ENCODE measurements at regions not wholly inside any gene's neighbourhood (a gene's known extent, or its start where the extent isn't known, plus 50 kb on each side); places are given as distances from the start of the nearest gene placed in this dataset.
"Not testable (repeated sequence)": the region's sequence is repeated elsewhere in the genome, so short reads cannot be mapped to it uniquely, and the experiment has no call there.

DNA sequence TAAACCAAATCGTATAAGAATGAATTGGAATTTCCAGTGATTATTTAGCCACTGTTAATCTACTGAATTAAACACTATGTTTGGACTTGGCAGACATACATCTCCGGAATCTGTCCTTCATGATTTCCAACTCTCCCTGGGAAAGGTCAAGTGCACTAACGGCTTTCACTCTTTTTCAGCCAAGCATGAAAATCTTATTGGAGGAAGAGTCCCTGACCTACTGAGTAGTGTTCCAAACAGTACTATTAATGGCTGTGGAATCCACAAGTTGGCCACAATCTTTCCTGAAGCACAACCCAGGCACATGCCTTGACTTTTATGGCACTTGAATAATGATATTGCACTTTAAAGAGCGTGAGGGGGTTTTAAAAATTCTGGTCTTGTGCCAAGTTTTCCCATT is 318.9 kb upstream of the RND3 start:
- H3K4me3 ChIP-seq (ENCODE audit: low read depth in 1 of 2, low read length in 2 of 2): no peak overlapping the region
- H3K9me3 ChIP-seq (ENCODE audit: control insufficient read depth in 1 of 2, low read length in 2 of 2): no peaks in the 10 kb centered on the region
- H3K27ac ChIP-seq (ENCODE audit: low read depth, low read length): no peak overlapping the region
- H3K36me3 ChIP-seq (ENCODE audit: control insufficient read depth in 1 of 2, insufficient read depth in 2 of 2, low read length in 2 of 2): no peaks in the 10 kb centered on the region
- no peaks in the 10 kb centered on the region for H3K27me3 ChIP-seq (ENCODE audit: control insufficient read depth in 1 of 2, insufficient read depth in 2 of 2, low read length in 2 of 2)
- H3K4me1 ChIP-seq (ENCODE audit: control insufficient read depth in 1 of 2, insufficient read depth in 2 of 2, low read length in 2 of 2): no peaks in the 10 kb centered on the region
- H3K9ac ChIP-seq (ENCODE audit: low read depth in 1 of 2, low read length in 2 of 2): no peak overlapping the region

DNA sequence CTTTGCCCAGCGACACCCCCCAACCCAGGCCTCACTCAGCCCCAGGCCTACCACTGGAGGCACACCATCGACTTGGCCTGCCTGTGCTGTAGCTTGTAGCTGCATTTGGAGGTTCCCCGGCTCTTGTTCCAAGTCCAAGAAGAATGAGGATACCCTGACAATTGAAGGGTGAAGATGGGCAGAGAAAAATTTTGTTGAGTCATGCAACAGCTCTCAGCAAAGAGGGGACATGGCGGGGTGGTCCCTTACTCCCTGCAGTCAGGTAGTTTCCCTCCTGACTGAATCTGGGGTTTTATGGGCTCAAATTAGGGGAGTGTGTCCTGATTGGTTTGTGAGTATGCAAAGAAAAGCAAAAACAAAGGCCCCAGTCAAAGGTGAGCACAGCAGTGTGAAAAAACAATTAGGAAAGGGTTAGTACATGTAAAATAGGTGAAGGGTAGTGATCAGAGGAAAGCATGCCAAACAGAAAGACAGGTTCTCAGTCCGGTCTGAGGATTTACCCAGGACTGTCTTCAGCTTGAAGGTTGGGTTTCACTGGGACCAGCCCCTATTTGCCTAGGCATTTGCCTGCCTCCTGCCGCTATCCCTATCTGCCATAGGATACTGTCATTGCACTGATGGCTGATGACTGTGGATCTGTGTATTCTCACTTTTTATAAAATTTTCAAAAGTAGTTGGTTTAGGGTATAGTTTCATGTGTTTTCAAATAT is 316.4 kb upstream of the RND3 start:
- no peaks in the 10 kb centered on the region for H3K36me3 ChIP-seq (ENCODE audit: control insufficient read depth in 1 of 2, insufficient read depth in 2 of 2, low read length in 2 of 2)
- no peak overlapping the region for H3K4me3 ChIP-seq (ENCODE audit: low read depth in 1 of 2, low read length in 2 of 2)
- no peaks in the 10 kb centered on the region for H3K27me3 ChIP-seq (ENCODE audit: control insufficient read depth in 1 of 2, insufficient read depth in 2 of 2, low read length in 2 of 2)
- H3K4me1 ChIP-seq (ENCODE audit: control insufficient read depth in 1 of 2, insufficient read depth in 2 of 2, low read length in 2 of 2): no peaks in the 10 kb centered on the region
- no peak overlapping the region for H3K9ac ChIP-seq (ENCODE audit: low read depth in 1 of 2, low read length in 2 of 2)
- H3K27ac ChIP-seq (ENCODE audit: low read depth, low read length): no peak overlapping the region
- no peaks in the 10 kb centered on the region for H3K9me3 ChIP-seq (ENCODE audit: control insufficient read depth in 1 of 2, low read length in 2 of 2)

DNA sequence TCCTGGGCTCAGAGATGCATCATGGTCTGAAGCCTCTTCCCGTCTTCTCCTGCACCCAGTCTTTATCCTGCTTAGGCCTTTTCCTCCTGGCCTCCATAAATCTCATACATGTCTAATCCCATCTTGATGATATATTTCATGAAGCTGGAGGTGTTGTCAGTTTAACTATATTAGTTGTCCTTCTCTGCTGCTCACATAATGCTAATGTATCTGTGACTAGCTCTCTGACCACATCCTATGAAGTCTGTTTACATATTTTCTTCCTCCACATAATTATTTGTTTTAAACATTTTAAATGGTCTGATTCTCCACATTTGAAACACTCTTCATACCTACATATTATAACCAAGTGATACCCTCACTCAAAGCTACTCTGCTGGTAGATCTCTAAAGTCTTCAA is 315.2 kb upstream of the RND3 start:
- H3K9me3 ChIP-seq (ENCODE audit: control insufficient read depth in 1 of 2, low read length in 2 of 2): no peaks in the 10 kb centered on the region
- H3K27ac ChIP-seq (ENCODE audit: low read depth, low read length): no peak overlapping the region
- H3K9ac ChIP-seq (ENCODE audit: low read depth in 1 of 2, low read length in 2 of 2): no peak overlapping the region
- H3K4me1 ChIP-seq (ENCODE audit: control insufficient read depth in 1 of 2, insufficient read depth in 2 of 2, low read length in 2 of 2): no peaks in the 10 kb centered on the region
- H3K27me3 ChIP-seq (ENCODE audit: control insufficient read depth in 1 of 2, insufficient read depth in 2 of 2, low read length in 2 of 2): no peaks in the 10 kb centered on the region
- H3K4me3 ChIP-seq (ENCODE audit: low read depth in 1 of 2, low read length in 2 of 2): no peak overlapping the region
- H3K36me3 ChIP-seq (ENCODE audit: control insufficient read depth in 1 of 2, insufficient read depth in 2 of 2, low read length in 2 of 2): no peaks in the 10 kb centered on the region

DNA sequence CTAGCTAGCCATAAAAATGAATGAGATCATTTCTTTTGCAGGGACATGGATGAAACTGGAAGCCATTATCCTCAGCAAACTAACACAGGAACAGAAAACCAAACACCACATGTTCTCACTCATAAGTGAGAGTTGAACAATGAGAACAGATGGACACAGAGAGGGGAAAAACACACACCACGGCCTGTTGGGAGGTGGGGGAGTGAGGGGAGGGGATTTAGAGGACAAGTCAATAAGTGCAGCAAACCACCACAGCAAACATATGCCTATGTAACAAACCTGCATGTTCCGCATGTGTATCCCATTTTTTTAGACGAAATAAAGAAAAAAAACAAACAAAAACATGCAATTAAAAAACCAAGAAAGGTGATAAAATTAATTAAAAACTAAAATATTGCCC is 308.8 kb upstream of the RND3 start:
- H3K4me3 ChIP-seq (ENCODE audit: low read depth in 1 of 2, low read length in 2 of 2); H3K4me1 ChIP-seq (ENCODE audit: control insufficient read depth in 1 of 2, insufficient read depth in 2 of 2, low read length in 2 of 2); H3K36me3 ChIP-seq (ENCODE audit: control insufficient read depth in 1 of 2, insufficient read depth in 2 of 2, low read length in 2 of 2); H3K9me3 ChIP-seq (ENCODE audit: control insufficient read depth in 1 of 2, low read length in 2 of 2); H3K9ac ChIP-seq (ENCODE audit: low read depth in 1 of 2, low read length in 2 of 2); H3K27ac ChIP-seq (ENCODE audit: low read depth, low read length); H3K27me3 ChIP-seq (ENCODE audit: control insufficient read depth in 1 of 2, insufficient read depth in 2 of 2, low read length in 2 of 2): not testable (repeated sequence)

DNA sequence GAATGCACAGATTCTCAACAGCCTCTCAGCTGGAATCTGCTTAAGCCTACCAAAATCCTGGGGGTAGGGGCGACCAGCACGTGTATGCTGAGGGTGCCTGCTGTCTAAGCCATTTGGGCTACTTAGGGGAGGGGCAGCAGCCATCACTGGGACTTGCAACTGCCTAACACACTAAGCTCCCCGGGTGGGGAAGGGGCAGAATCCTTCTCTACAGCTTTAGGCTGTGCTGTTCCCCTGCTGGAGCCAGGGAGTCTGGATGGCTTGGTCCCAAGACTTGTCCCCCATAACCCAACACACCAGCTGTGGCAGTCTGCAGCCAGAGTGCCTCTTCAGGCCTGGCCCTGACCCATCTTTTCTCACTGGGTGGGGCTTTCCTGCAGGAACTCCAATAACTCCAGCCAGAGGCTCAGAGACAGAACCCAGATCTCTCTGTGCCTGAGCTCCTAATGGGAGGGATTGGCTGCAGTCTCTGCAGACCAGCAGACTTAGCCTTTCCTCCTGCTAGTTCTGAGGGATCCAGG is 305.4 kb upstream of the RND3 start:
- Histone ChIP-seq H3K27ac (ENCODE audit: low read depth, low read length) (no peak overlapping the region), H3K4me3 (ENCODE audit: low read depth in 1 of 2, low read length in 2 of 2) (no peak overlapping the region), H3K4me1 (ENCODE audit: control insufficient read depth in 1 of 2, insufficient read depth in 2 of 2, low read length in 2 of 2) (no peaks in the 10 kb centered on the region), H3K9me3 (ENCODE audit: control insufficient read depth in 1 of 2, low read length in 2 of 2) (peaks cover 0 to 4% of the 10 kb centered on the region in 2 donors), H3K36me3 (ENCODE audit: control insufficient read depth in 1 of 2, insufficient read depth in 2 of 2, low read length in 2 of 2) (no peaks in the 10 kb centered on the region), H3K27me3 (ENCODE audit: control insufficient read depth in 1 of 2, insufficient read depth in 2 of 2, low read length in 2 of 2) (no peaks in the 10 kb centered on the region), H3K9ac (ENCODE audit: low read depth in 1 of 2, low read length in 2 of 2) (no peak overlapping the region)

DNA sequence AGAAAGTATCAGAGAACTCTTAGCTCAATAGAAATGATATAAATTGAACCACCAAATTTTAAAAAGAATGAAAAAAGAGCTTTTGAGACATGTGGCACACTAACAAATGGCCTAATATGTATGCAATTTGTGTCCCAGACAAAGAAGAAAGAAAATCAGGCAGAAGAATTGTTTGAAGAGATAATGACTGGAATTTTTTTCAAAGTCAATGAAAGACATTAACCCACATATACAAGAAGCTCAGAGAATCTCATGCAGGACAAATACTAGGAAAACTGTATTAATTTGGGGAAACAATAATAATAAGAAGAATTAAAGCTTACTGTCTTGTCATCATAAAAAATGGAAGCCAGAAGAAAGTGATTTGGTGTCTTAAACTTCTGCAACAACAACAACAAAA is 304.1 kb upstream of the RND3 start:
- Histone ChIP-seq H3K36me3 (ENCODE audit: control insufficient read depth in 1 of 2, insufficient read depth in 2 of 2, low read length in 2 of 2) (no peaks in the 10 kb centered on the region), H3K9me3 (ENCODE audit: control insufficient read depth in 1 of 2, low read length in 2 of 2) (peaks cover 0 to 4% of the 10 kb centered on the region in 2 donors), H3K4me1 (ENCODE audit: control insufficient read depth in 1 of 2, insufficient read depth in 2 of 2, low read length in 2 of 2) (no peaks in the 10 kb centered on the region), H3K27ac (ENCODE audit: low read depth, low read length) (no peak overlapping the region), H3K4me3 (ENCODE audit: low read depth in 1 of 2, low read length in 2 of 2) (no peak overlapping the region), H3K27me3 (ENCODE audit: control insufficient read depth in 1 of 2, insufficient read depth in 2 of 2, low read length in 2 of 2) (no peaks in the 10 kb centered on the region), H3K9ac (ENCODE audit: low read depth in 1 of 2, low read length in 2 of 2) (no peak overlapping the region)

DNA sequence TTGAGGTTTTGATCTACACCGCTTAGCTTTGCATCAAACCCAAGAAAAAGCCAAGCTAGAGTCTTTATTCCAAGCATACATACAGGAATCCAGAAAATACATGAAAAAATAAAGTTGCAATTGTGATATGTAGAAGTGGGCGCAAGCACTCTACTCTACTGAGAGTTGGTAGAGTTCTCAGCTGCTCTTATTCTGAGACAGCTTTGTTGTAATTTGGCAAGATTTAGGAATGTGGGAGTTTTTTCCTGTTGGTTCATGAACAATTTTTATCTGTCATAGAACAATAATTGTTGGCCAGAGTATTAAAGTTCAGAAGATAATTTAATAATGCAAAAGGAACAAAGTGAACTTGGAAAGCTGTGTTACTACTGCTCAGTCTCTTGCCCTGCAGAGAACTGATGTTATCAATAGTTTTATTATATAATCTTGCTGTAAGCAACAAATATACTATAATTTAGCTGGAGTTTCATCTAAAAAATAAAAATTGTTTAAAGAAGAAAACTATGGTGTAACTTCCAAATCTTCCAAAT is 302.0 kb upstream of the RND3 start:
- H3K4me1 ChIP-seq (ENCODE audit: control insufficient read depth in 1 of 2, insufficient read depth in 2 of 2, low read length in 2 of 2): no peaks in the 10 kb centered on the region
- no peak overlapping the region for H3K27ac ChIP-seq (ENCODE audit: low read depth, low read length)
- H3K36me3 ChIP-seq (ENCODE audit: control insufficient read depth in 1 of 2, insufficient read depth in 2 of 2, low read length in 2 of 2): no peaks in the 10 kb centered on the region
- H3K9ac ChIP-seq (ENCODE audit: low read depth in 1 of 2, low read length in 2 of 2): no peak overlapping the region
- H3K9me3 ChIP-seq (ENCODE audit: control insufficient read depth in 1 of 2, low read length in 2 of 2): peaks cover 0 to 4% of the 10 kb centered on the region in 2 donors
- no peaks in the 10 kb centered on the region for H3K27me3 ChIP-seq (ENCODE audit: control insufficient read depth in 1 of 2, insufficient read depth in 2 of 2, low read length in 2 of 2)
- H3K4me3 ChIP-seq (ENCODE audit: low read depth in 1 of 2, low read length in 2 of 2): no peak overlapping the region

DNA sequence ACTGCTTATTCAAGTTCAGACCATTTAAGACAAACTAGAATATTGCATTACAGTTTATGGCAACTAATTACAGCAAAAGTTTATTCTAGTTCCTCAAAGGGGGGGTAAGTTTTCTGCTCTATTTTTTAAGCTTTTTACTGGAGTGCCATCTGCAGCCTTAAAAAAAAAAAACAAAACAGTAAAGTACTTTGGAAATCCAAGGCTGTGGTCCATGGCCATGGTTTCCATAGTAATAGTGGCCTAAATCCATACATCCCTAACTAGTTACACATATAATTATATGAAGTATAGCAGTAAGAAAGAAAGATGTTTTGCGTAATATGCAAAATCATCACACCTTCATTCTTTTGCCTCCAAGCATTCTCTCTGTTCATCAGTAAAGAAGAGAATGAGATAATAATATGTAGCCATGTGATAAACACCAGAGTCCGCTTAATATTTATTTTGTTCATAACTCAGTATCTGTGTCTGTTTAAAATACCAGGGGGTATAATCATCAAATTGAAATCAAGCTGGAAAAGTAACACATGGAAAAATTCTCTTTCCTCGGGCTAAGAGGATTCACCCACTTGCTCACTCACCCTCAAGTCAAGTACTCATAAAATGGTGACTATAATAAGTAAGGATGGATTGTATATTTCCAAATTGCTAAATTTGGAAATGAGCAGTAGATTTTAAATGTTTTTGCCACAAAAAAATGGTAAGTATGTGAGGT is 301.1 kb upstream of the RND3 start:
- H3K27ac ChIP-seq (ENCODE audit: low read depth, low read length): no peak overlapping the region
- no peak overlapping the region for H3K9ac ChIP-seq (ENCODE audit: low read depth in 1 of 2, low read length in 2 of 2)
- H3K4me1 ChIP-seq (ENCODE audit: control insufficient read depth in 1 of 2, insufficient read depth in 2 of 2, low read length in 2 of 2): no peaks in the 10 kb centered on the region
- H3K27me3 ChIP-seq (ENCODE audit: control insufficient read depth in 1 of 2, insufficient read depth in 2 of 2, low read length in 2 of 2): no peaks in the 10 kb centered on the region
- no peak overlapping the region for H3K4me3 ChIP-seq (ENCODE audit: low read depth in 1 of 2, low read length in 2 of 2)
- peaks cover 0 to 4% of the 10 kb centered on the region in 2 donors for H3K9me3 ChIP-seq (ENCODE audit: control insufficient read depth in 1 of 2, low read length in 2 of 2)
- no peaks in the 10 kb centered on the region for H3K36me3 ChIP-seq (ENCODE audit: control insufficient read depth in 1 of 2, insufficient read depth in 2 of 2, low read length in 2 of 2)

DNA sequence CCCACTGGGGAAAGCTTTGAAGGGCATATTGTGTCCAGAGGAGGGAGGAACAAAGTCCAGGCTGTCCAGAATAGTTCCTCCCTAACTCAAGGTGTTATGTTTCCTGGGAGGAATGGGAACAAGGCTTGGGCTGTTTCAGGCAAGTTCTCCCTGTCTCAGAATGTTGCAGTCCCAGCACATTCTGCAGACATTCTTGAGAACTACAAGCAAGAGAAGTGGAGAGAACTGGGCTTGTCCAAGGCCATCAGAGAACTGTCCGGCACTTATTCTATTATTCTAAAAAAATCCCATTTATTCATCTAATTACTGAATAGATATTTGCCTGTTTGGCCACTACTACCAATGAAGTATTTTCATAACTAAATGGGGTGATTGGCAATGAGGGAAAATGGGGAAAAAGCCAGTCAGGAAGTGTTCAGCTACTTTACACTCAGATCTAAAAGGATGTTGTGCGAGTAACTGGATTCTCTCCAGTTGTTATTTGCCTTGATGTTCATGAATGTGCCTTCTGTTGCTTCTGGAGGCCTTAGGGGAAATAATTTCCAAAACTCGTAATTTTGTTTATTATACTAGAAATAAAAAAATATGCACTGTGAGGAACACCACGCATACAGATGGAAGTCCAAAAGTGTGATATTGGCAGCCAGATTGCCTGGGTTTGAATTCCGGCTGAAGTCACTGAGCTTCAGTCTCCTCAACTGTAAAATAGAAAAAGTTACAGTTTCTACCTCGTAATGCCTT is 300.1 kb upstream of the RND3 start:
- Histone ChIP-seq H3K27ac (ENCODE audit: low read depth, low read length) (no peak overlapping the region), H3K4me3 (ENCODE audit: low read depth in 1 of 2, low read length in 2 of 2) (no peak overlapping the region), H3K9ac (ENCODE audit: low read depth in 1 of 2, low read length in 2 of 2) (no peak overlapping the region), H3K36me3 (ENCODE audit: control insufficient read depth in 1 of 2, insufficient read depth in 2 of 2, low read length in 2 of 2) (no peaks in the 10 kb centered on the region), H3K4me1 (ENCODE audit: control insufficient read depth in 1 of 2, insufficient read depth in 2 of 2, low read length in 2 of 2) (no peaks in the 10 kb centered on the region), H3K27me3 (ENCODE audit: control insufficient read depth in 1 of 2, insufficient read depth in 2 of 2, low read length in 2 of 2) (no peaks in the 10 kb centered on the region), H3K9me3 (ENCODE audit: control insufficient read depth in 1 of 2, low read length in 2 of 2) (peaks cover 0 to 4% of the 10 kb centered on the region in 2 donors)

DNA sequence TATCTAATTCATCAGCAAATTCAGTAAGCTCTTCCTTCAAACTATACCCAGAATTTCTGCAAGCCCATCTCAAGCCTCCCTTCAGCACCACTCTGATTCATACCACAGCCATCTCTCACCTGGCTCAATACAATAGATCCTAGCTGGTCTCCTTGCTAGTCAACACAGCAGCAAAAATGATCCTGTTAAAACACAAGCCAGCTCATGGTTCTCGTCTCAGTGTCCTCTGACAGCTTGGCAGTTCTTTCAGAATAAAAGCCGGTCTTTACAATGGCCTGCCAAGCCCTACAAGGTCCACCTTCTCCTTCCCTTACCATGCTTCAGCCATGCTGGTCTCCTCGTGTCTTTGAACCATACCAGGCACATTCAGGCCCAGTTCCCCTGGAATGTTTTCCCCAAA is 296.9 kb upstream of the RND3 start:
- Histone ChIP-seq H3K9ac (ENCODE audit: low read depth in 1 of 2, low read length in 2 of 2) (no peak overlapping the region), H3K4me1 (ENCODE audit: control insufficient read depth in 1 of 2, insufficient read depth in 2 of 2, low read length in 2 of 2) (no peaks in the 10 kb centered on the region), H3K36me3 (ENCODE audit: control insufficient read depth in 1 of 2, insufficient read depth in 2 of 2, low read length in 2 of 2) (no peaks in the 10 kb centered on the region), H3K9me3 (ENCODE audit: control insufficient read depth in 1 of 2, low read length in 2 of 2) (no peaks in the 10 kb centered on the region), H3K4me3 (ENCODE audit: low read depth in 1 of 2, low read length in 2 of 2) (no peak overlapping the region), H3K27me3 (ENCODE audit: control insufficient read depth in 1 of 2, insufficient read depth in 2 of 2, low read length in 2 of 2) (no peaks in the 10 kb centered on the region), H3K27ac (ENCODE audit: low read depth, low read length) (no peak overlapping the region)
